ENCODE measurements at regions not wholly inside any gene's neighbourhood (a gene's known extent, or its start where the extent isn't known, plus 50 kb on each side); places are given as distances from the start of the nearest gene placed in this dataset.

DNA sequence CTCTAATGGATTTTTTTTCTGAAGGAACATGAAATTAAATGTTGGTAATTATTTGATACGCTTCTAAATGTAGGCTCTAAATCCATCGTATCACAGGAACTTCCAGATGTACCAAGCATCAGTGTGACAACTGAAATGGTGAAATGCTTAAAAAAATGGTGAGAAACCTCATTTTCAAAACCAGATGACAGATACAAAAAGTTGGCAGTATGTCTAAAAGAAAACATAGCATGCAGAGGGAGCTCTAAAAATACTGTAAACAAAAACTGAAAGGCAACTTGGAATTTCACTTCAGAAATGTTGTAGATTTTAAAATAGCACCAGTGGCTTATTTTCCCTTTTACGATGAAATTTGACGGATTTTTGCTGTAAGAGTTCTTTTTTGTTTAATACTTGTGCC, 1043.6 kb upstream of the WWC1 start:
- TF ChIP-seq MYC (IDR thresholded peaks at IDR 0.05; ENCODE audit: low read depth, low read length) (no peak), POLR2A (IDR thresholded peaks at IDR 0.05; ENCODE audit: extremely low read depth, insufficient read length) (no peak)
- TF ChIP-seq, protein P1, sequence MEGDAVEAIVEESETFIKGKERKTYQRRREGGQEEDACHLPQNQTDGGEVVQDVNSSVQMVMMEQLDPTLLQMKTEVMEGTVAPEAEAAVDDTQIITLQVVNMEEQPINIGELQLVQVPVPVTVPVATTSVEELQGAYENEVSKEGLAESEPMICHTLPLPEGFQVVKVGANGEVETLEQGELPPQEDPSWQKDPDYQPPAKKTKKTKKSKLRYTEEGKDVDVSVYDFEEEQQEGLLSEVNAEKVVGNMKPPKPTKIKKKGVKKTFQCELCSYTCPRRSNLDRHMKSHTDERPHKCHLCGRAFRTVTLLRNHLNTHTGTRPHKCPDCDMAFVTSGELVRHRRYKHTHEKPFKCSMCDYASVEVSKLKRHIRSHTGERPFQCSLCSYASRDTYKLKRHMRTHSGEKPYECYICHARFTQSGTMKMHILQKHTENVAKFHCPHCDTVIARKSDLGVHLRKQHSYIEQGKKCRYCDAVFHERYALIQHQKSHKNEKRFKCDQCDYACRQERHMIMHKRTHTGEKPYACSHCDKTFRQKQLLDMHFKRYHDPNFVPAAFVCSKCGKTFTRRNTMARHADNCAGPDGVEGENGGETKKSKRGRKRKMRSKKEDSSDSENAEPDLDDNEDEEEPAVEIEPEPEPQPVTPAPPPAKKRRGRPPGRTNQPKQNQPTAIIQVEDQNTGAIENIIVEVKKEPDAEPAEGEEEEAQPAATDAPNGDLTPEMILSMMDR (IDR thresholded peaks at IDR 0.05; ENCODE audit: low read depth, low read length) = no peak
- TF ChIP-seq, protein P2, sequence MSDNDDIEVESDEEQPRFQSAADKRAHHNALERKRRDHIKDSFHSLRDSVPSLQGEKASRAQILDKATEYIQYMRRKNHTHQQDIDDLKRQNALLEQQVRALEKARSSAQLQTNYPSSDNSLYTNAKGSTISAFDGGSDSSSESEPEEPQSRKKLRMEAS (IDR thresholded peaks at IDR 0.05; ENCODE audit: low read depth, low read length) = no peak
- no peak overlapping the region for H3K4me3 ChIP-seq (ENCODE audit: low read depth, low read length)
- no peak for DNase-seq (ENCODE audit: low read depth)

DNA sequence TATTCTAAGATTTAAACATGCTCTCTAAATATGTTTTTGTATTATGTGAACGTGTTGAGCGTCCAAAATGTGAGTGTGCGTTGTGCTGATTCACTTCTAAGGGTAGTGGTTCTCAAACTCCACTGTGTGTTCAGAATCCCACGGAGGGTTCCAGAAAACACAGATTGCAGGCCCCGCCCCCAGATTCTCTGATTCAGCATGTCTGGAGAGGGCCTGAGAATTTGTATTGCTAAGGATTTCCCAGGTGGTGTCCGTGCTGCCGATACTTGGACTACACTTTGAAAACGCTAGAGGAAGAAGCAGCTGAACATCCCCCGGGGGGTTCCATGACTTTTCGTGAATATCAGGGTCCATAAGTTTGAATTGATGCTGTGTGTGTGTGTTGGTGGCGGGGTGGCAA, 1043.2 kb upstream of the WWC1 start:
- TF ChIP-seq, protein P2 (IDR thresholded peaks at IDR 0.05; ENCODE audit: low read depth, low read length) = no peak
- TF ChIP-seq POLR2A (IDR thresholded peaks at IDR 0.05; ENCODE audit: extremely low read depth, insufficient read length) = no peak
- TF ChIP-seq, protein P1 (IDR thresholded peaks at IDR 0.05; ENCODE audit: low read depth, low read length) = no peak
- no peak for TF ChIP-seq MYC (IDR thresholded peaks at IDR 0.05; ENCODE audit: low read depth, low read length)
- DNase-seq (ENCODE audit: low read depth) = no peak

DNA sequence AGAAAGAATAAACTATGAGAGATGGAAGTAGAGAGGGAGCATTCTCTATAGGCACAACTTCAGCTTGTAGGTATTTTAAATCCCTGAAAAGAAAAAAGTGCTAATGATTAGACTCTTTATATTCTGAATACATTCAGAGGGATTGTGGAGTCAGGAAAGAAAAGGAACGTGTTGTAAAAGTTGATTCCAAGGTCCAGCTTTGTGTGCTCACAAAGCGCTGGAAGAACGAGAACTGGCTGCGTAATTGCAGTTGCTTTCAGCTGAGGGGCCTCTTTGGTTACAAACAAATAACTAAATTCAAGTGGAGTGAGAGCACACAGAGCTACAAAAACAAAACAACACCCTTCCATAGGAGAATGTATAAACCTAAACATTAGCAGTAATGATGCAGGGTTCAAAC, 1040.4 kb upstream of the WWC1 start:
- DNase-seq (ENCODE audit: low read depth) = no peak
- H3K4me3 ChIP-seq (ENCODE audit: low read depth, low read length) = no peak overlapping the region
- TF ChIP-seq POLR2A (IDR thresholded peaks at IDR 0.05; ENCODE audit: extremely low read depth, insufficient read length) (no peak), MYC (IDR thresholded peaks at IDR 0.05; ENCODE audit: low read depth, low read length) (no peak)
- TF ChIP-seq, protein P2 (IDR thresholded peaks at IDR 0.05; ENCODE audit: low read depth, low read length) = no peak
- TF ChIP-seq, protein P1 (IDR thresholded peaks at IDR 0.05; ENCODE audit: low read depth, low read length) = no peak

More for the DNA sequence above, 1043.2 kb upstream of the WWC1 start:
- H3K4me3 ChIP-seq (ENCODE audit: low read depth, low read length) = no peak overlapping the region

DNA sequence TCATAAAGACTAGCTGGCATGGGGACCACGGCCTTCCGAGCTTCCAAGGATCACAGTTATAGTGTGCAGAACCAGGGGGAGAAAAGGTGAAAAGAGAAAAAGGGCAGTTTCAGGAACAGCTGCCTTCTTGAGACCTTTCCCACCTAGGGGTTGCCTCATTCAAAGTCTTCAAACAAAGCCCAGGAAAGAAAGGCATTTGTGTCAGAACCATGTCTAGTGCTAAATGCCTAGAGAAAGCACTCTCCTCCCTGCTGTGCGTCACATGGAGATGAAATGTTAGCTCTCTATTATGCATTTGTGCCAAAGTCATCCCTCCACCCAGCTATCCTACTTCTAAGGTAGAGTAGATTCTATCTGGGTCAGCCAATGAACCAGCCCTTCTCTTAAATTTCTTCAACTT, 1037.3 kb upstream of the WWC1 start:
- no peak for DNase-seq (ENCODE audit: low read depth)
- TF ChIP-seq, protein P2 (IDR thresholded peaks at IDR 0.05; ENCODE audit: low read depth, low read length) = no peak
- TF ChIP-seq, protein P1 (IDR thresholded peaks at IDR 0.05; ENCODE audit: low read depth, low read length) = no peak
- TF ChIP-seq MYC (IDR thresholded peaks at IDR 0.05; ENCODE audit: low read depth, low read length) = no peak
- TF ChIP-seq POLR2A (IDR thresholded peaks at IDR 0.05; ENCODE audit: extremely low read depth, insufficient read length) = no peak
- H3K4me3 ChIP-seq (ENCODE audit: low read depth, low read length) = no peak overlapping the region

DNA sequence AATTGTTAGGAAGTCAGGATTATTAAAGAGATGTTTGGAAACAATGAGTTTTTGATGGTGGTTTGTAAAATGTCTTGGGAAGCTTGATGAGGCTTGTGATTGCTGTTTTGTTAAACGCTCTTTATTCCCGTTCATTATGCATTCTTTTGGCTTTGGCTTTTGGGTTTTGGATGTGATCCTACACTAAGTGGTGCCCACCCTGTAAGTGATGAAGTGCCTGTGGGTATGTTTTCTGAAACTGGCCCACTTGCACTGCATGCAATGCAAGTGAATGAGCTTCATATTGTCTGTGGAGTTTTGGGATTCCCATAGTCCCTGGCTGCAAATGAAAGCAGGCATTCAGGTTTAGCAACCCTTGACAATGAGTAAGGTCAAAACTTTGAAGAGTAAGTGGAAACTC, 1035.5 kb upstream of the WWC1 start:
- no peak for DNase-seq (ENCODE audit: low read depth)
- no peak overlapping the region for H3K4me3 ChIP-seq (ENCODE audit: low read depth, low read length)
- TF ChIP-seq MYC (IDR thresholded peaks at IDR 0.05; ENCODE audit: low read depth, low read length) = no peak
- TF ChIP-seq, protein P2 (IDR thresholded peaks at IDR 0.05; ENCODE audit: low read depth, low read length) = no peak
- no peak for TF ChIP-seq POLR2A (IDR thresholded peaks at IDR 0.05; ENCODE audit: extremely low read depth, insufficient read length)
- TF ChIP-seq, protein P1 (IDR thresholded peaks at IDR 0.05; ENCODE audit: low read depth, low read length) = no peak

DNA sequence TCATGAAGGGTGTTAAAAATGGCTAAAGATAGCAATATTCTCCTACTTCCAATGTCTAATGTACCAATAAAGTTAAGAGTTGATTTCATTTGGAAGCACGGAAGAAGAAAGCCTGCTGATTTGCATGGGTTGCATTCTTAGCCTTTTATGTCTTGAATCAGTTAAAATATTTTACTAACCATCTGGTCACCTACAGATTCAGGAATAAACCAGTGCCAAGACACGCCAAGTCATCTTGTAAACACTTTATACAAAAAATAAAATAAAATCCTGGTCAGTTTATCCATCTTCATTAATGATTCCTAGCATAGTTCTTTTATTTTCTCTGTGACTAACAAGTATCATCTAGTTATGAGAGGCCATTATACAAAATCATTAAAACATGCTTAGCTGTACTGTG, 1031.6 kb upstream of the WWC1 start:
- TF ChIP-seq, protein P1 (IDR thresholded peaks at IDR 0.05; ENCODE audit: low read depth, low read length) = no peak
- no peak for TF ChIP-seq MYC (IDR thresholded peaks at IDR 0.05; ENCODE audit: low read depth, low read length)
- TF ChIP-seq, protein P2 (IDR thresholded peaks at IDR 0.05; ENCODE audit: low read depth, low read length) = no peak
- TF ChIP-seq POLR2A (IDR thresholded peaks at IDR 0.05; ENCODE audit: extremely low read depth, insufficient read length) = no peak
- H3K4me3 ChIP-seq (ENCODE audit: low read depth, low read length) = no peak overlapping the region
- no peak for DNase-seq (ENCODE audit: low read depth)

All from NB4 (cell line).